ENCODE measurements at regions not wholly inside any gene's neighbourhood (a gene's known extent, or its start where the extent isn't known, plus 50 kb on each side); places are given as distances from the start of the nearest gene placed in this dataset.

DNA sequence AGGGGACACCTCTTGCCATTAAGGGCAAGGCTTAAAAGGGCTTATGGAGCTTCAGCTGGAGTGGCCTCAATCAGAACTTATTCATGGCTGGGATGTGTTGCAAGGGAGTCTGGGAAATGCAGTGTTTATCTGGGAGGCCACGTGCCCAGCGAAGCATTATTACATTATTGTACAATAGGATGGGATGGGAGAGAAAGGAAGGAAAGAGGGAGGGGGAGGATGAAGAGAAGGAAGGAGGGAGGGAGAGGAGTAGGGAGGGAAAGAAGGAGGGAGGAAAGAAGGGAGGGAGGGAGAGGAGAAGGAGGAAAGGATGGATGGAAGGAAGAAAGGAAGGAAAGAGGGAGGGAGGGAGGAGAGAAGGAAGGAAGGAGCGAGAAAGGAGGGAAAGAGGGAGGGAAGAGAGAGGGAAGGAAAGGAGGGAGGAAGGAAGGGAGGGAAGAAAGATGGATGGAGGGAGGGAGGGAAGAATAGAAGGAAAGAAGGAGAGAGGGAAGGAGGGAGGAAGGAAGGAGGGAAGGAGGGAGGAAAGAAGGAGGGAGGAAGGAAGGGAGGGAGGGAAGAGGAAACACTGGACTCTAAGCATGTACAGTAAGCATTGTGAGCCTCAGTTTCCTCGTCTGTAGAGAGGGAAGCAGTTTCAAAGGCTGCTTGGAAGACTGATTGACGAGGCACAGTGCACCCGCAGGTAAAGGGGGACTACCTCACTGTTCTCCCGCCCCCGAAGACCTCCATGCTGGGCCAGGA lies 62.2 kb downstream of the MYEOV start:
- ChIA-PET POLR2A (ENCODE audit: low non-redundant PET) (interaction anchor here (0.5 kb wide), 1 partner anchor 114 kb away, joined by 6 read pairs; no protein-coding TSS in a partner anchor), CTCF (no interaction called here)
- Histone ChIP-seq H3K9me3 (ENCODE audit: low read depth, low read length, poor library complexity, severe bottlenecking) (peaks cover 15% of the 10 kb centered on the region), H3K27me3 (replicated peaks; ENCODE audit: insufficient read depth, low read depth, low read length, poor library complexity) (no peaks in the 10 kb centered on the region), H3K36me3 (ENCODE audit: insufficient read depth, low read length, poor library complexity, severe bottlenecking) (peaks cover 30% of the 10 kb centered on the region), H3K4me3 (ENCODE audit: low read depth, low read length, poor library complexity, severe bottlenecking) (no peak overlapping the region), H3K27ac (ENCODE audit: low read depth, low read length, poor library complexity, severe bottlenecking) (no peak overlapping the region), H3K4me1 (ENCODE audit: insufficient read depth, low read length, poor library complexity, severe bottlenecking) (peaks cover 54% of the 10 kb centered on the region)
- intact Hi-C loops (cut with micrococcal nuclease; ENCODE audit: unreplicated experiment) = loop anchor here (2.0 to 10.0 kb wide), 2 partner anchors 37 to 251 kb away; no protein-coding TSS in a partner anchor
- no TSS peak for BruUV-seq (replicated peaks)
- no peak for TF ChIP-seq EZH2 (IDR thresholded peaks at IDR 0.05; ENCODE audit: borderline replicate concordance, low read depth, low read length, poor library complexity, severe bottlenecking)
- TF ChIP-seq, protein P1, sequence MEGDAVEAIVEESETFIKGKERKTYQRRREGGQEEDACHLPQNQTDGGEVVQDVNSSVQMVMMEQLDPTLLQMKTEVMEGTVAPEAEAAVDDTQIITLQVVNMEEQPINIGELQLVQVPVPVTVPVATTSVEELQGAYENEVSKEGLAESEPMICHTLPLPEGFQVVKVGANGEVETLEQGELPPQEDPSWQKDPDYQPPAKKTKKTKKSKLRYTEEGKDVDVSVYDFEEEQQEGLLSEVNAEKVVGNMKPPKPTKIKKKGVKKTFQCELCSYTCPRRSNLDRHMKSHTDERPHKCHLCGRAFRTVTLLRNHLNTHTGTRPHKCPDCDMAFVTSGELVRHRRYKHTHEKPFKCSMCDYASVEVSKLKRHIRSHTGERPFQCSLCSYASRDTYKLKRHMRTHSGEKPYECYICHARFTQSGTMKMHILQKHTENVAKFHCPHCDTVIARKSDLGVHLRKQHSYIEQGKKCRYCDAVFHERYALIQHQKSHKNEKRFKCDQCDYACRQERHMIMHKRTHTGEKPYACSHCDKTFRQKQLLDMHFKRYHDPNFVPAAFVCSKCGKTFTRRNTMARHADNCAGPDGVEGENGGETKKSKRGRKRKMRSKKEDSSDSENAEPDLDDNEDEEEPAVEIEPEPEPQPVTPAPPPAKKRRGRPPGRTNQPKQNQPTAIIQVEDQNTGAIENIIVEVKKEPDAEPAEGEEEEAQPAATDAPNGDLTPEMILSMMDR (conservative IDR thresholded peaks at IDR 0.05; ENCODE audit: low read depth, low read length) = no peak
- no peak for DNase-seq (ENCODE audit: low spot score)

DNA sequence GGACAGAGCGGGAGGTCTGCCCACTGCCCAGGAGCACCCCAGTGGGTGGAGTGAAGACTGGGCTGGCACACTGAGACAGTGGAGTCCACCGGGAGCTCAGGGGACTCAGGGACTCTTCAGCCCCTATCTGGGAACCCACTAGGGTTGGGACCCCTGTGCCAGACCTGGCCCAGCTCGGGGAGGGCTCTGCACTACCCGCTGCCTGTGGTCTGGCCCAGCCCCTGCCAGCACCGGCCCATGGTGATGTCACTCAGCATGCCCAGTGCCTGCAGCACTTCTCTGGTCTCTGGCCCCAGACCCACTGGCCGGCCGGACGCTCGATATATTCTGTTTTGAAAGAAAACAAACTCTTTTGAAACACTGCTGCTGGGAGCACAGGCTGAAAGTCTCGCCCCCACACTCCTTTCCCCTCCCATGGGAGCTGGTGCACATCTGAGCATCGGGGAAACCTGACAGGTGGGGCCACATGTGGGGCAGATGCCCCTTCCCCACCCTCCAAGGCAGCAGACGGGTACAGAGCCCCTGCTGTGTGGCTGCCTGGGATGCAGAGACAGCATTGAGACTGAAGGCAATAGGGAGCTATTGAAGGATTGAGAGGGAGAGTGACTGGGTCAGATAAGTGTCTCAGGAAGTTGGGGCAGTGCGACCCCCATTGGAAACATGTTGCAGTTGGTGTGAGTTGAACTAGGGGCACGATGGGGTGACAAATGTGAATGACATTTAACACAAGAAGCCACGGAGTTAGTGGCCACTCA lies 62.9 kb downstream of the MYEOV start:
- POLR2A ChIA-PET (ENCODE audit: low non-redundant PET) = no interaction called here
- Histone ChIP-seq H3K4me1 (ENCODE audit: insufficient read depth, low read length, poor library complexity, severe bottlenecking) (peaks cover 47% of the 10 kb centered on the region), H3K36me3 (ENCODE audit: insufficient read depth, low read length, poor library complexity, severe bottlenecking) (peaks cover 24% of the 10 kb centered on the region), H3K9me3 (ENCODE audit: low read depth, low read length, poor library complexity, severe bottlenecking) (peaks cover 14% of the 10 kb centered on the region), H3K27me3 (replicated peaks; ENCODE audit: insufficient read depth, low read depth, low read length, poor library complexity) (no peaks in the 10 kb centered on the region), H3K4me3 (ENCODE audit: low read depth, low read length, poor library complexity, severe bottlenecking) (no peak overlapping the region), H3K27ac (ENCODE audit: low read depth, low read length, poor library complexity, severe bottlenecking) (no peak overlapping the region)
- DNase-seq (ENCODE audit: low spot score) = no peak
- CTCF ChIA-PET = no interaction called here
- no TSS peak for BruUV-seq (replicated peaks)
- TF ChIP-seq EZH2 (IDR thresholded peaks at IDR 0.05; ENCODE audit: borderline replicate concordance, low read depth, low read length, poor library complexity, severe bottlenecking) = no peak
- TF ChIP-seq, protein P1 (conservative IDR thresholded peaks at IDR 0.05; ENCODE audit: low read depth, low read length) = no peak
- intact Hi-C loops (cut with micrococcal nuclease; ENCODE audit: unreplicated experiment) = loop anchor here (10.0 kb wide), 1 partner anchor 252 kb away; no protein-coding TSS in a partner anchor

DNA sequence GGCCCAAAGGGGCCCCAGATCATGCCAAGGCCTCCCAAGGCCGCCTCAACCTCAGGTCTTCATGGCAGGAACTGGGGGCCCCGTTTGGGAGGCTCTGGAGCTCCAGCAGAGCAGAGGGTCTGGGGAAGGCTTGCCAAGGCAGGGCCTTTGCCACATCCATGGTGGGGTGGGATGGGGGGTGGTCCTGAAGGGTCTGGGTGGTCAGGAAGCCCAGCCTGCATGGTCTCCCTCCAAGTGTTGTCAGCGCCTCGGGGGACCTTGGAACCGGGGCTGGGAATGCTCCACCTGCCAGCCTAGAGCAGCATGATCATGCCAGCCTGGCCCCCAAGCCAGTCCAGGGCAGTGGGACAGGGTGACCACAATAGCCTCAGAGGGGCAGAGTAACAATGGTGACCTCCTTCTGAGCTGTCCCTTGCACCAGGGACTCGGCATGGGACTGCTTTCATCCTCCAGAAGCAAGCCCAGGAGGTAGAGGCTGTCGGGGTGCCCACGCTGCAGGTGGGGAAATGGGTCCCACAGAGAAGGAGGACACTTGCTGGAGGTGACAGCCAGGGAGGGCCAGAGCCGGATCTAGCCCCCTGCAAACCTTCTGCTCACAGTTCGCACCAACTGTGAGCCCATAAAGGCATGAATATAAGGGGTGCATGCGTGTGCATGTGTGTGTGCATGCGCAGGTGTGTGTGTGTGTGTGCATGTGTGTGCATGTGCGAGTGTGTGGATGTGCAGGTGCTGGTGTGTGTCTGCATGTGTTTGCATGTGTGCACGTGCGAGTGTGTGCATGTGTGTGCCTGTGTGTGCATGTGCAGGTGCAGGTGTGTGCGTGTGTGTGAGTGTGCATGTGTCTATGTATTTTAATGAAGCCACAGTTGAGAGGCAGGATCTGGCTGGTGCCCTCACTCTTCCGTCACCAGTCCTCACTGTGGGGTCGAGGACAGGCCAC lies 63.8 kb downstream of the MYEOV start:
- TF ChIP-seq EZH2 (IDR thresholded peaks at IDR 0.05; ENCODE audit: borderline replicate concordance, low read depth, low read length, poor library complexity, severe bottlenecking) = no peak
- no peak for DNase-seq (ENCODE audit: low spot score)
- peaks cover 14% of the 10 kb centered on the region for H3K9me3 ChIP-seq (ENCODE audit: low read depth, low read length, poor library complexity, severe bottlenecking)
- ChIA-PET CTCF (no interaction called here), POLR2A (ENCODE audit: low non-redundant PET) (no interaction called here)
- no peaks in the 10 kb centered on the region for H3K27me3 ChIP-seq (replicated peaks; ENCODE audit: insufficient read depth, low read depth, low read length, poor library complexity)
- BruUV-seq (replicated peaks) = no TSS peak
- H3K4me3 ChIP-seq (ENCODE audit: low read depth, low read length, poor library complexity, severe bottlenecking) = no peak overlapping the region
- intact Hi-C loops (cut with micrococcal nuclease; ENCODE audit: unreplicated experiment) = loop anchor here (10.0 kb wide), 1 partner anchor 253 kb away; no protein-coding TSS in a partner anchor
- H3K4me1 ChIP-seq (ENCODE audit: insufficient read depth, low read length, poor library complexity, severe bottlenecking) = peaks cover 38% of the 10 kb centered on the region
- H3K27ac ChIP-seq (ENCODE audit: low read depth, low read length, poor library complexity, severe bottlenecking) = no peak overlapping the region
- peaks cover 24% of the 10 kb centered on the region for H3K36me3 ChIP-seq (ENCODE audit: insufficient read depth, low read length, poor library complexity, severe bottlenecking)
